ENCODE measurements at regions not wholly inside any gene's neighbourhood (a gene's known extent, or its start where the extent isn't known, plus 50 kb on each side); places are given as distances from the start of the nearest gene placed in this dataset.

- no peak for DNase-seq
Observed at GRCh38 chr13:112639521-112639920, 50.3 kb upstream of the ATP11A start.

DNA sequence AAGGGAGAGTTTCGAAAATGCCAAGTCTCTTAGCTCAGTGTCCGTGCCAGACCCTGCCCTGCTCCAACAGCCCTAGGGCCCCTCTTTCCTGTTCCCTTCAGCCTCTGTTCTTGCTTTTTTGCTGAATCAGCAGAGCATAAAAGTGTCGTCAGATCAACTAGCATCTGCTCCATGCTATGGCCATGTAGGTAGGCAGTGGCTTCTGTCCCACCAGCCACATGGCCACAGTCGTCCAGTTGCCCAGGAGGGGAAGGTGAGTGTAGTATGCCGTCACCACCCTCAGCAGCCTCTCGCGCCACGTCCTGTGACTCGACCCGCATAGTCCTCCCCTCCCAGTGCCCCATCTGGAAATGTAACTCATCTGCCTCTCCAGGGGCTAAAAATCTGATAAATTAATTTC is 50.9 kb upstream of the ATP11A start:
- DNase-seq: no peak

DNA sequence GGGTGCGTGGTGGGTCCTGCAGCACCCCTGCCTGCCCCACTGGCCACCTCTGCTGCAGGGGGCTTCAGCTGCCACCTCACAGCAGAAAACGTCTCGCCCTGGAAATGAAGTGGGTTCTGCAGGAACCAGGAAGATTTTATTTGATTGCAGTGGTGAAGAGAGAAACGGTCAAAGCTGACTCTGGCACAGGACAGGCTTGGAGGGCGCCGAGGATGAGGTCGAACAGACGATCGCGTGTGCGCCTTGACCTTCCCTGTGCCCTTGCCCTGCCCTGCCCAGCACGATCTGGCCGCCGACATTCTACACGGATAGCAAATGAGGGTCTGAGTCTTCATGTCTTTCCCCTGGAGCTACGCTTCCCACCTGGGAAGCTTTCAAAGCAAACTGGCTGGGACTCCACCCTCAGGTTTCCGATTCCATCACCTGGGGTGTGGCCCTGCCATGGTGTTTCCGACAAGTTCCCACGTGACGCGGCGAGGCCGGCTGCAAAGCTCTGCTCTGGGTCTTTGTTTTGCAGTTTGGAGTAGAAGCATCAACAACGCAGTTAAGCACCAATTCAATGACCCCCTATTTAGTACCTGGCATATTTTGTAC is 50.3 kb upstream of the TUBGCP3 start:
- DNase-seq: peak; percentile 56

All from NCI-H510A (cell line).